Amniotic stem cell (primary cell): ENCODE measurements at regions not wholly inside any gene's neighbourhood (a gene's known extent, or its start where the extent isn't known, plus 50 kb on each side); places are given as distances from the start of the nearest gene placed in this dataset.
A peak's percentile ranks its signal among the peaks of the same experiment; 100 is the strongest.
"Not testable (repeated sequence)": the region's sequence is repeated elsewhere in the genome, so short reads cannot be mapped to it uniquely, and the experiment has no call there.

ENCODE experiments used
- DNase-seq: peaks from one replicate; lab custom pipeline; 2025; lab: John Stamatoyannopoulos, UW

GRCh38 chr15:39030291-39031070 lies 465.9 kb upstream of the RASGRP1 start:
- DNase-seq = no peak

GRCh38 chr15:39031596-39031995 lies 467.0 kb upstream of the RASGRP1 start:
- no peak for DNase-seq

- DNase-seq = no peak
These were observed 470.2 kb upstream of the RASGRP1 start for GRCh38 chr15:39034816-39035215.

- DNase-seq = not testable (repeated sequence)
These were observed 473.0 kb upstream of the RASGRP1 start for GRCh38 chr15:39037611-39038010.

GRCh38 chr15:39040861-39041260 lies 476.2 kb upstream of the RASGRP1 start:
- DNase-seq = no peak

GRCh38 chr15:39041979-39042495 lies 477.4 kb upstream of the RASGRP1 start:
- DNase-seq = no peak

GRCh38 chr15:39051626-39052322 lies 487.2 kb upstream of the RASGRP1 start:
- DNase-seq = no peak

- no peak for DNase-seq
These were observed 487.7 kb upstream of the RASGRP1 start for GRCh38 chr15:39052323-39052705.

GRCh38 chr15:39053480-39053879 lies 488.9 kb upstream of the RASGRP1 start:
- DNase-seq = no peak

GRCh38 chr15:39054128-39054732 lies 489.6 kb upstream of the RASGRP1 start:
- DNase-seq = no peak

GRCh38 chr15:39056357-39056756 lies 491.7 kb upstream of the RASGRP1 start:
- DNase-seq = no peak

- DNase-seq = no peak
These were observed 493.9 kb upstream of the RASGRP1 start for GRCh38 chr15:39058351-39059131.

- DNase-seq = no peak
These were observed 495.3 kb upstream of the RASGRP1 start for GRCh38 chr15:39059917-39060316.

GRCh38 chr15:39061952-39062464 lies 497.4 kb upstream of the RASGRP1 start:
- DNase-seq = no peak

- no peak for DNase-seq
These were observed 502.1 kb upstream of the RASGRP1 start for GRCh38 chr15:39066677-39067076.

GRCh38 chr15:39074341-39074985 lies 506.4 kb upstream of the THBS1 start:
- DNase-seq = no peak

- no peak for DNase-seq
These were observed 505.6 kb upstream of the THBS1 start for GRCh38 chr15:39075311-39075710.

- no peak for DNase-seq
These were observed 505.0 kb upstream of the THBS1 start for GRCh38 chr15:39075756-39076341.

GRCh38 chr15:39078026-39078425 lies 502.9 kb upstream of the THBS1 start:
- DNase-seq = no peak

- peak; percentile 23 for DNase-seq
These were observed 501.5 kb upstream of the THBS1 start for GRCh38 chr15:39079296-39079847.

- DNase-seq = no peak
These were observed 497.7 kb upstream of the THBS1 start for GRCh38 chr15:39083213-39083612.
